GM12878 (cell line): ENCODE measurements at regions not wholly inside any gene's neighbourhood (a gene's known extent, or its start where the extent isn't known, plus 50 kb on each side); places are given as distances from the start of the nearest gene placed in this dataset.

Experiments used
- ATAC-seq: fragments of 200-7000 bp; cut with Tn5 transposase; 3 replicates; pipeline ENCODE4 v1.9.1; 2020; ENCODE audit warnings: mild to moderate bottlenecking, moderate library complexity
- BruUV-seq: library from RNA; stranded (reverse); fragments of 400-500 nt; replicated peaks from 2 replicates; lab custom pipeline; 2021; lab: Mats Ljungman, UMichigan
- CTCF ChIA-PET: fragments of 300-600 bp; sonication (Branson Sonifier 250); formaldehyde crosslinking; extraction: SDS; loops from one replicate; lab custom pipeline; 2021; ENCODE audit warnings: inconsistent platforms; lab: Yijun Ruan, JAX
- POLR2A ChIA-PET: fragments of 350-600 bp; formaldehyde crosslinking; extraction: SDS; loops from one replicate; lab custom pipeline; 2021; ENCODE audit warnings: inconsistent platforms; lab: Charles Lee
- RAD21 ChIA-PET: fragments of 300-600 bp; sonication (Branson Sonifier 250); formaldehyde crosslinking; loops from one replicate; lab custom pipeline; 2023; ENCODE audit warnings: antibody characterized with exemption; ENCODE audit not compliant: unreplicated experiment; lab: Charles Lee
- SMC1A ChIA-PET: fragments of 300-600 bp; sonication (Branson Sonifier 250); formaldehyde crosslinking; loops from one replicate; lab custom pipeline; 2023; ENCODE audit not compliant: unreplicated experiment, uncharacterized antibody; lab: Charles Lee
- DNase-seq: peaks from one replicate; pipeline ENCODE4 v3.0.0-alpha.2; 2011; ENCODE audit warnings: low read depth, low spot score
- FAIRE-seq: peaks from 3 replicates; lab custom pipeline; 2011; peaks lifted over from hg19 to GRCh38; lab: Jason Lieb, UNC
- H2AFZ ChIP-seq: 2 replicates; pipeline ENCODE4 v1.6.0; 2011; ENCODE audit warnings: low read depth, low read length, control low read depth; ENCODE audit not compliant: control insufficient read depth
- H3K27ac ChIP-seq: 2 replicates; pipeline ENCODE4 v1.5.1; 2011; ENCODE audit warnings: control low read depth; ENCODE audit not compliant: control insufficient read depth, insufficient read depth
- H3K27me3 ChIP-seq, 2 experiments: replicated peaks in 1 of 2; 2 replicates each; pipeline versions ENCODE4 v1.6.0 to v1.6.1; 2011; ENCODE audit warnings: low read length in 1 of 2; ENCODE audit not compliant: control insufficient read depth in 2 of 2, insufficient read depth in 2 of 2
- H3K36me3 ChIP-seq, 2 experiments: 2 replicates each; pipeline ENCODE4 v1.5.1; 2011; ENCODE audit warnings: low read length in 1 of 2; ENCODE audit not compliant: control insufficient read depth in 2 of 2, insufficient read depth in 2 of 2
- H3K4me1 ChIP-seq: 2 replicates; pipeline ENCODE4 v1.6.1; 2011; ENCODE audit warnings: mild to moderate bottlenecking, low read length, moderate library complexity, mixed read lengths; ENCODE audit not compliant: control insufficient read depth, insufficient read depth
- H3K4me2 ChIP-seq: 2 replicates; pipeline ENCODE4 v1.6.0; 2011; ENCODE audit warnings: control low read depth; ENCODE audit not compliant: control insufficient read depth, insufficient read depth
- H3K4me3 ChIP-seq: fragments of 200-600 bp; sonication (generic); 2 replicates; pipeline ENCODE4 v1.5.1; 2016
- H3K79me2 ChIP-seq: 2 replicates; pipeline ENCODE4 v1.6.0; 2011; ENCODE audit warnings: low read length; ENCODE audit not compliant: control insufficient read depth, insufficient read depth
- H3K9ac ChIP-seq: 2 replicates; pipeline ENCODE4 v1.8.0; 2011; ENCODE audit warnings: low read length, control low read depth, mixed read lengths; ENCODE audit not compliant: control insufficient read depth, insufficient read depth
- H3K9me3 ChIP-seq: replicated peaks from 3 replicates; pipeline ENCODE4 v1.5.1; 2011; ENCODE audit warnings: mild to moderate bottlenecking, low read length; ENCODE audit not compliant: control insufficient read depth, insufficient read depth
- H4K20me1 ChIP-seq: 2 replicates; pipeline ENCODE4 v1.6.0; 2011; ENCODE audit not compliant: control insufficient read depth, insufficient read depth
- CBFB ChIP-seq: IDR thresholded peaks from 2 replicates; pipeline ENCODE4 v1.6.1; 2016; ENCODE audit warnings: antibody characterized with exemption, low read depth
- EED ChIP-seq: sonication (generic); IDR thresholded peaks from 2 replicates; pipeline ENCODE4 v1.6.1; 2016; ENCODE audit warnings: antibody characterized with exemption, low read depth
- GATAD2B ChIP-seq: fragments of 450-650 bp; conservative IDR thresholded peaks from 2 replicates; pipeline ENCODE4 v1.6.1; 2017; ENCODE audit warnings: low read depth, mild to moderate bottlenecking, moderate library complexity
- MXI1 ChIP-seq: fragments of 150-350 bp; IDR thresholded peaks from 2 replicates; pipeline ENCODE4 v1.6.1; 2011; ENCODE audit warnings: low read depth, mild to moderate bottlenecking, inconsistent platforms, low read length, improper control_type of control experiment
- MYC ChIP-seq: IDR thresholded peaks from 2 replicates; pipeline ENCODE4 v1.6.1; 2011; ENCODE audit warnings: mild to moderate bottlenecking, low read length, moderate library complexity, inconsistent platforms; ENCODE audit not compliant: insufficient read depth, insufficient replicate concordance, insufficient read length, severe bottlenecking
- NFYA ChIP-seq: IDR thresholded peaks from 2 replicates; pipeline ENCODE4 v1.6.1; 2011; ENCODE audit warnings: low read depth, mild to moderate bottlenecking, low read length, improper control_type of control experiment, borderline replicate concordance
- POLR2AphosphoS5 ChIP-seq: IDR thresholded peaks from 2 replicates; pipeline ENCODE4 v1.6.1; 2011; ENCODE audit warnings: mild to moderate bottlenecking, low read length, inconsistent platforms
- RAD21 ChIP-seq: IDR thresholded peaks from 2 replicates; pipeline ENCODE4 v1.6.1; 2011; ENCODE audit warnings: mild to moderate bottlenecking, low read depth, low read length, moderate library complexity; ENCODE audit not compliant: insufficient read depth
- SRF ChIP-seq, 2 experiments: IDR thresholded peaks; 2 replicates each; pipeline ENCODE4 v1.6.1; 2011; ENCODE audit warnings: low read depth in 2 of 2, low read length in 2 of 2, mild to moderate bottlenecking in 1 of 2, moderate library complexity in 1 of 2
- ZSCAN29 ChIP-seq: fragments of 450-650 bp; IDR thresholded peaks from 2 replicates; pipeline ENCODE4 v1.6.1; 2017; ENCODE audit warnings: mild to moderate bottlenecking, moderate library complexity
- WGBS: methylation state at CpG from one replicate; pipeline ENCODE4 v1.1.6; 2016; ENCODE audit warnings: low lambda C conversion rate; ENCODE audit not compliant: insufficient replicate concordance, insufficient coverage; ENCODE audit errors: missing lambda C conversion rate; 5-methylcytosine and 5-hydroxymethylcytosine counted together
- in situ Hi-C: fragments of 300-500 bp; cut with MboI; formaldehyde crosslinking; loops from 9 replicates; pipeline ENCODE4 v1.14.3; 2018; ENCODE audit warnings: mixed read lengths
- intact Hi-C: fragments of 100-400 bp; cut with micrococcal nuclease; formaldehyde crosslinking; loops from one replicate; pipeline ENCODE4 v1.14.2; 2022; ENCODE audit not compliant: unreplicated experiment
- TF ChIP-seq, protein P1 (sequence below): IDR thresholded peaks from 2 replicates; pipeline ENCODE4 v1.6.1; 2011; ENCODE audit warnings: low read depth, low read length, improper control_type of control experiment, borderline replicate concordance
- TF ChIP-seq, protein P2 (sequence below): fragments of 450-650 bp; IDR thresholded peaks from 2 replicates; pipeline ENCODE4 v1.6.1; 2016; ENCODE audit warnings: mild to moderate bottlenecking
- TF ChIP-seq, protein P3 (sequence below): IDR thresholded peaks from 2 replicates; pipeline ENCODE4 v1.6.1; 2011; ENCODE audit warnings: low read depth, mild to moderate bottlenecking, low read length, moderate library complexity, borderline replicate concordance; ENCODE audit errors: extremely low read depth
- TF ChIP-seq, protein P4 (sequence below): fragments of 150-350 bp; IDR thresholded peaks from 2 replicates; pipeline ENCODE4 v1.6.1; 2014; ENCODE audit warnings: mild to moderate bottlenecking, low read depth, low read length
- TF ChIP-seq, protein P5 (sequence below): fragments of 450-650 bp; IDR thresholded peaks from 2 replicates; pipeline ENCODE4 v1.6.1; 2017; ENCODE audit warnings: low read depth, mild to moderate bottlenecking, moderate library complexity

DNA sequence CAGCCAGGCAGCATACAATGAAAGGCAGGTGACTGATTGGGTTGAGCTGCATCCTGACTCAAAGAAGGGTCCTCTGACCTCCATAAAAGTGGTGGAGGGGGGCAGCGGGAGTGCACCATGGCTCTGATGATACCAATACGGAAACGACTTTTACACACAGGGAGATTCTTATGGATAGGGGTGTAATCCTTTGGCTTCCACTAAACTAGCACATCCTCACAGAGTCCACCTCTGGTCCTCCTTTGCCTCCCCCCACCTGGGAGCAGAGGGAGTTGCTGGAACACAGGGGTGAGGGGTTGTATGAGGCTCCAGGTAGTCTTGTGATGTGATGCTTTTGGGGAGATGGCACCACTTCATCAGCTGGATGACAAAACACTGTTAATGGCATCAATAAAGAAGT is 361.0 kb downstream of the BARHL2 start:
- H3K27ac ChIP-seq, result no peak overlapping the region
- RAD21 ChIA-PET, result interaction anchor here (0.9 to 2.3 kb wide), 4 partner anchors 11 to 131 kb away, joined by 4 to 10 read pairs (median 6); no protein-coding TSS in a partner anchor
- in situ Hi-C loops (no loop called here), intact Hi-C loops (loop anchor here (5.0 kb wide), 1 partner anchor 151 kb away; no protein-coding TSS in a partner anchor)
- H3K9me3 ChIP-seq, result no peaks in the 10 kb centered on the region
- ATAC-seq (no peak), DNase-seq (no peak), FAIRE-seq (no peak)
- 17% methylated on average over 3 of the region's 3 CpGs for WGBS
- no peak overlapping the region for H3K9ac ChIP-seq
- H3K79me2 ChIP-seq, result no peaks in the 10 kb centered on the region
- CTCF ChIA-PET, result interaction anchor here (2.0 kb wide), 1 partner anchor 9 kb away, joined by 5 read pairs; no protein-coding TSS in a partner anchor
- H3K4me2 ChIP-seq, result no peak overlapping the region
- H3K27me3 ChIP-seq, result no peaks in the 10 kb centered on the region
- no peak overlapping the region for H2AFZ ChIP-seq
- H3K4me1 ChIP-seq, result no peaks in the 10 kb centered on the region; the same call in 1 of the 2 replicates
- TF ChIP-seq ZSCAN29 (no peak), NFYA (no peak), SRF (IDR thresholded peaks at IDR 0.05; ENCODE audit: low read depth in 2 of 2, low read length in 2 of 2) (no peak), EED (no peak), CBFB (no peak), GATAD2B (no peak), POLR2AphosphoS5 (no peak), MXI1 (no peak), MYC (no peak), RAD21 (no peak)
- TF ChIP-seq, protein P1, sequence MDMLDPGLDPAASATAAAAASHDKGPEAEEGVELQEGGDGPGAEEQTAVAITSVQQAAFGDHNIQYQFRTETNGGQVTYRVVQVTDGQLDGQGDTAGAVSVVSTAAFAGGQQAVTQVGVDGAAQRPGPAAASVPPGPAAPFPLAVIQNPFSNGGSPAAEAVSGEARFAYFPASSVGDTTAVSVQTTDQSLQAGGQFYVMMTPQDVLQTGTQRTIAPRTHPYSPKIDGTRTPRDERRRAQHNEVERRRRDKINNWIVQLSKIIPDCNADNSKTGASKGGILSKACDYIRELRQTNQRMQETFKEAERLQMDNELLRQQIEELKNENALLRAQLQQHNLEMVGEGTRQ, result no peak
- TF ChIP-seq, protein P2, sequence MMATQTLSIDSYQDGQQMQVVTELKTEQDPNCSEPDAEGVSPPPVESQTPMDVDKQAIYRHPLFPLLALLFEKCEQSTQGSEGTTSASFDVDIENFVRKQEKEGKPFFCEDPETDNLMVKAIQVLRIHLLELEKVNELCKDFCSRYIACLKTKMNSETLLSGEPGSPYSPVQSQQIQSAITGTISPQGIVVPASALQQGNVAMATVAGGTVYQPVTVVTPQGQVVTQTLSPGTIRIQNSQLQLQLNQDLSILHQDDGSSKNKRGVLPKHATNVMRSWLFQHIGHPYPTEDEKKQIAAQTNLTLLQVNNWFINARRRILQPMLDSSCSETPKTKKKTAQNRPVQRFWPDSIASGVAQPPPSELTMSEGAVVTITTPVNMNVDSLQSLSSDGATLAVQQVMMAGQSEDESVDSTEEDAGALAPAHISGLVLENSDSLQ, result no peak
- TF ChIP-seq, protein P3, sequence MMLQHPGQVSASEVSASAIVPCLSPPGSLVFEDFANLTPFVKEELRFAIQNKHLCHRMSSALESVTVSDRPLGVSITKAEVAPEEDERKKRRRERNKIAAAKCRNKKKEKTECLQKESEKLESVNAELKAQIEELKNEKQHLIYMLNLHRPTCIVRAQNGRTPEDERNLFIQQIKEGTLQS, result no peak
- TF ChIP-seq, protein P4, sequence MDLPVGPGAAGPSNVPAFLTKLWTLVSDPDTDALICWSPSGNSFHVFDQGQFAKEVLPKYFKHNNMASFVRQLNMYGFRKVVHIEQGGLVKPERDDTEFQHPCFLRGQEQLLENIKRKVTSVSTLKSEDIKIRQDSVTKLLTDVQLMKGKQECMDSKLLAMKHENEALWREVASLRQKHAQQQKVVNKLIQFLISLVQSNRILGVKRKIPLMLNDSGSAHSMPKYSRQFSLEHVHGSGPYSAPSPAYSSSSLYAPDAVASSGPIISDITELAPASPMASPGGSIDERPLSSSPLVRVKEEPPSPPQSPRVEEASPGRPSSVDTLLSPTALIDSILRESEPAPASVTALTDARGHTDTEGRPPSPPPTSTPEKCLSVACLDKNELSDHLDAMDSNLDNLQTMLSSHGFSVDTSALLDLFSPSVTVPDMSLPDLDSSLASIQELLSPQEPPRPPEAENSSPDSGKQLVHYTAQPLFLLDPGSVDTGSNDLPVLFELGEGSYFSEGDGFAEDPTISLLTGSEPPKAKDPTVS, result no peak
- TF ChIP-seq, protein P5, sequence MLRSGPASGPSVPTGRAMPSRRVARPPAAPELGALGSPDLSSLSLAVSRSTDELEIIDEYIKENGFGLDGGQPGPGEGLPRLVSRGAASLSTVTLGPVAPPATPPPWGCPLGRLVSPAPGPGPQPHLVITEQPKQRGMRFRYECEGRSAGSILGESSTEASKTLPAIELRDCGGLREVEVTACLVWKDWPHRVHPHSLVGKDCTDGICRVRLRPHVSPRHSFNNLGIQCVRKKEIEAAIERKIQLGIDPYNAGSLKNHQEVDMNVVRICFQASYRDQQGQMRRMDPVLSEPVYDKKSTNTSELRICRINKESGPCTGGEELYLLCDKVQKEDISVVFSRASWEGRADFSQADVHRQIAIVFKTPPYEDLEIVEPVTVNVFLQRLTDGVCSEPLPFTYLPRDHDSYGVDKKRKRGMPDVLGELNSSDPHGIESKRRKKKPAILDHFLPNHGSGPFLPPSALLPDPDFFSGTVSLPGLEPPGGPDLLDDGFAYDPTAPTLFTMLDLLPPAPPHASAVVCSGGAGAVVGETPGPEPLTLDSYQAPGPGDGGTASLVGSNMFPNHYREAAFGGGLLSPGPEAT, result no peak
- no TSS peak for BruUV-seq
- H3K36me3 ChIP-seq, result no peaks in the 10 kb centered on the region
- SMC1A ChIA-PET, result interaction anchor here (0.7 to 5.3 kb wide), 6 partner anchors 9 to 130 kb away, joined by 3 to 51 read pairs (median 3); no protein-coding TSS in a partner anchor
- H4K20me1 ChIP-seq, result no peaks in the 10 kb centered on the region
- no peak overlapping the region for H3K4me3 ChIP-seq
- POLR2A ChIA-PET, result interaction anchor here (0.5 to 2.0 kb wide), 4 partner anchors 9 to 149 kb away, joined by 3 to 11 read pairs (median 4); no protein-coding TSS in a partner anchor
